Ishikawa (cell line): ENCODE measurements at regions not wholly inside any gene's neighbourhood (a gene's known extent, or its start where the extent isn't known, plus 50 kb on each side); places are given as distances from the start of the nearest gene placed in this dataset.

Experiments
- CEBPB ChIP-seq: IDR thresholded peaks from 2 replicates; pipeline ENCODE4 v1.6.1; 2012
- CREB1 ChIP-seq: IDR thresholded peaks from 2 replicates; pipeline ENCODE4 v1.6.1; 2012; ENCODE audit warnings: low read depth
- EGR1 ChIP-seq: IDR thresholded peaks from 2 replicates; pipeline ENCODE4 v1.6.1; 2012
- FOXM1 ChIP-seq: IDR thresholded peaks from 2 replicates; pipeline ENCODE4 v1.6.1; 2012; ENCODE audit warnings: low read depth, borderline replicate concordance
- NFIC ChIP-seq: IDR thresholded peaks from 2 replicates; pipeline ENCODE4 v1.6.1; 2012
- RAD21 ChIP-seq: IDR thresholded peaks from 2 replicates; pipeline ENCODE4 v1.6.1; 2012; ENCODE audit warnings: low read depth
- TAF1 ChIP-seq: IDR thresholded peaks from 2 replicates; pipeline ENCODE4 v1.6.1; 2012; ENCODE audit warnings: low read depth, mild to moderate bottlenecking
- TCF12 ChIP-seq: IDR thresholded peaks from 2 replicates; pipeline ENCODE4 v1.6.1; 2012; ENCODE audit warnings: low read depth
- TEAD4 ChIP-seq: IDR thresholded peaks from 2 replicates; pipeline ENCODE4 v1.6.1; 2012
- TF ChIP-seq, protein P1 (sequence below): IDR thresholded peaks from 2 replicates; pipeline ENCODE4 v1.6.1; 2012; ENCODE audit warnings: low read depth, mild to moderate bottlenecking
- TF ChIP-seq, protein P2 (sequence below): IDR thresholded peaks from 2 replicates; pipeline ENCODE4 v1.6.1; 2012
- TF ChIP-seq, protein P3 (sequence below): IDR thresholded peaks from 2 replicates; pipeline ENCODE4 v1.6.1; 2012

DNA sequence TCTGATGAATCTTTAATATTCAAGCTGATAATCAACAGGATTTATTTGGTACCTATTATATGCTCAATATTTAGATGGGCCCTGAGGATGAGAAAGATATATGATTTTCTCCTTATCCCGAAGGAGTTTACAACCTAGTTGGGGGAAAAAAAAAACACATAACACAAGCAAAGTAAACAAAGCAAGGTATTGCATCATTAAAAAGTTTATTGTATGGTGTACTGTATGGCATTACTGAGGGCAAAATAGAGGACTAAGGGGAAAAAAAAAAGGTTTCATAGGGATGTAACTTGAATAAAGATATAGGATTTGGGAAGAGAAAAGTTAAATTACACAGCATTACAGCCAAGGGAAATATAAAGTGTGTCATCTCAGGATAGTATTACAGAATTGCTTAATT lies 574.7 kb downstream of the TBC1D32 start:
- no peak for TF ChIP-seq TEAD4
- no peak for TF ChIP-seq CREB1
- TF ChIP-seq, protein P1, sequence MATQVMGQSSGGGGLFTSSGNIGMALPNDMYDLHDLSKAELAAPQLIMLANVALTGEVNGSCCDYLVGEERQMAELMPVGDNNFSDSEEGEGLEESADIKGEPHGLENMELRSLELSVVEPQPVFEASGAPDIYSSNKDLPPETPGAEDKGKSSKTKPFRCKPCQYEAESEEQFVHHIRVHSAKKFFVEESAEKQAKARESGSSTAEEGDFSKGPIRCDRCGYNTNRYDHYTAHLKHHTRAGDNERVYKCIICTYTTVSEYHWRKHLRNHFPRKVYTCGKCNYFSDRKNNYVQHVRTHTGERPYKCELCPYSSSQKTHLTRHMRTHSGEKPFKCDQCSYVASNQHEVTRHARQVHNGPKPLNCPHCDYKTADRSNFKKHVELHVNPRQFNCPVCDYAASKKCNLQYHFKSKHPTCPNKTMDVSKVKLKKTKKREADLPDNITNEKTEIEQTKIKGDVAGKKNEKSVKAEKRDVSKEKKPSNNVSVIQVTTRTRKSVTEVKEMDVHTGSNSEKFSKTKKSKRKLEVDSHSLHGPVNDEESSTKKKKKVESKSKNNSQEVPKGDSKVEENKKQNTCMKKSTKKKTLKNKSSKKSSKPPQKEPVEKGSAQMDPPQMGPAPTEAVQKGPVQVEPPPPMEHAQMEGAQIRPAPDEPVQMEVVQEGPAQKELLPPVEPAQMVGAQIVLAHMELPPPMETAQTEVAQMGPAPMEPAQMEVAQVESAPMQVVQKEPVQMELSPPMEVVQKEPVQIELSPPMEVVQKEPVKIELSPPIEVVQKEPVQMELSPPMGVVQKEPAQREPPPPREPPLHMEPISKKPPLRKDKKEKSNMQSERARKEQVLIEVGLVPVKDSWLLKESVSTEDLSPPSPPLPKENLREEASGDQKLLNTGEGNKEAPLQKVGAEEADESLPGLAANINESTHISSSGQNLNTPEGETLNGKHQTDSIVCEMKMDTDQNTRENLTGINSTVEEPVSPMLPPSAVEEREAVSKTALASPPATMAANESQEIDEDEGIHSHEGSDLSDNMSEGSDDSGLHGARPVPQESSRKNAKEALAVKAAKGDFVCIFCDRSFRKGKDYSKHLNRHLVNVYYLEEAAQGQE: no peak
- no peak for TF ChIP-seq NFIC
- TF ChIP-seq FOXM1: no peak
- no peak for TF ChIP-seq TCF12
- TF ChIP-seq TAF1: no peak
- no peak for TF ChIP-seq EGR1
- no peak for TF ChIP-seq RAD21
- TF ChIP-seq, protein P2, sequence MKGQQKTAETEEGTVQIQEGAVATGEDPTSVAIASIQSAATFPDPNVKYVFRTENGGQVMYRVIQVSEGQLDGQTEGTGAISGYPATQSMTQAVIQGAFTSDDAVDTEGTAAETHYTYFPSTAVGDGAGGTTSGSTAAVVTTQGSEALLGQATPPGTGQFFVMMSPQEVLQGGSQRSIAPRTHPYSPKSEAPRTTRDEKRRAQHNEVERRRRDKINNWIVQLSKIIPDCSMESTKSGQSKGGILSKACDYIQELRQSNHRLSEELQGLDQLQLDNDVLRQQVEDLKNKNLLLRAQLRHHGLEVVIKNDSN: no peak
- TF ChIP-seq, protein P3, sequence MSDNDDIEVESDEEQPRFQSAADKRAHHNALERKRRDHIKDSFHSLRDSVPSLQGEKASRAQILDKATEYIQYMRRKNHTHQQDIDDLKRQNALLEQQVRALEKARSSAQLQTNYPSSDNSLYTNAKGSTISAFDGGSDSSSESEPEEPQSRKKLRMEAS: no peak
- TF ChIP-seq CEBPB: no peak
